Liver (tissue), 8 donors: ENCODE measurements at regions not wholly inside any gene's neighbourhood (a gene's known extent, or its start where the extent isn't known, plus 50 kb on each side); places are given as distances from the start of the nearest gene placed in this dataset.
"Not testable (repeated sequence)": the region's sequence is repeated elsewhere in the genome, so short reads cannot be mapped to it uniquely, and the experiment has no call there.

ENCODE experiments used
- DNase-seq: peaks from one replicate; pipeline ENCODE4 v3.0.0-alpha.2; 2017; ENCODE audit warnings: low spot score
- H3K27ac ChIP-seq, 2 donors: one replicate each; pipeline ENCODE4 v1.7.0; 2013; ENCODE audit warnings: inconsistent platforms in 2 of 2, low read length in 2 of 2, control low read depth in 1 of 2, low read depth in 1 of 2, mild to moderate bottlenecking in 1 of 2
- H3K27me3 ChIP-seq, 4 donors: one replicate each; pipeline versions ENCODE4 v1.6.1 to v1.7.0; 2013; ENCODE audit warnings: low read length in 3 of 4, inconsistent platforms in 1 of 4, mild to moderate bottlenecking in 1 of 4, moderate library complexity in 1 of 4; ENCODE audit not compliant: control insufficient read depth in 4 of 4, insufficient read depth in 4 of 4
- H3K36me3 ChIP-seq, 4 donors: one replicate each; pipeline versions ENCODE4 v1.6.1 to v1.7.0; 2013; ENCODE audit warnings: low read length in 3 of 4, mild to moderate bottlenecking in 3 of 4, low read depth in 1 of 4, moderate library complexity in 1 of 4; ENCODE audit not compliant: control insufficient read depth in 4 of 4, insufficient read depth in 3 of 4
- H3K4me1 ChIP-seq, 4 donors: one replicate each; pipeline versions ENCODE4 v1.6.1 to v1.7.0; 2013; ENCODE audit warnings: low read length in 3 of 4, mild to moderate bottlenecking in 3 of 4, moderate library complexity in 1 of 4; ENCODE audit not compliant: control insufficient read depth in 4 of 4, insufficient read depth in 4 of 4
- H3K4me3 ChIP-seq, 3 donors: one replicate each; pipeline versions ENCODE4 v1.6.1 to v1.7.0; 2013; ENCODE audit warnings: low read length in 3 of 3, control low read depth in 1 of 3, low read depth in 1 of 3, mild to moderate bottlenecking in 1 of 3
- H3K9ac ChIP-seq, 2 donors: one replicate each; pipeline ENCODE4 v1.7.0; 2013; ENCODE audit warnings: low read length in 2 of 2, mild to moderate bottlenecking in 2 of 2, moderate library complexity in 2 of 2, control low read depth in 1 of 2, low read depth in 1 of 2
- H3K9me3 ChIP-seq, 4 donors: one replicate each; pipeline versions ENCODE4 v1.6.1 to v1.7.0; 2013; ENCODE audit warnings: low read length in 3 of 4; ENCODE audit not compliant: control insufficient read depth in 4 of 4
- EGR1 ChIP-seq, 2 donors: IDR thresholded peaks; 2 replicates each; pipeline ENCODE4 v1.6.1; 2016 to 2018; ENCODE audit warnings: antibody characterized with exemption in 2 of 2, low read depth in 2 of 2
- FOXA1 ChIP-seq: IDR thresholded peaks from 2 replicates; pipeline ENCODE4 v1.6.1; 2016; ENCODE audit warnings: antibody characterized with exemption
- FOXA2 ChIP-seq: IDR thresholded peaks from 2 replicates; pipeline ENCODE4 v1.6.1; 2016; ENCODE audit warnings: antibody characterized with exemption
- HNF4A ChIP-seq, 2 donors: conservative IDR thresholded peaks; 2 replicates each; pipeline ENCODE4 v1.6.1; 2016; ENCODE audit warnings: antibody characterized with exemption in 2 of 2, mild to moderate bottlenecking in 2 of 2
- HNF4G ChIP-seq: IDR thresholded peaks from 2 replicates; pipeline ENCODE4 v1.6.1; 2016; ENCODE audit warnings: antibody characterized with exemption
- JUND ChIP-seq, 2 donors: IDR thresholded peaks; 2 replicates each; pipeline ENCODE4 v1.6.1; 2016; ENCODE audit warnings: antibody characterized with exemption in 2 of 2
- RAD21 ChIP-seq, 2 donors: IDR thresholded peaks; 2 replicates each; pipeline ENCODE4 v1.6.1; 2016; ENCODE audit warnings: antibody characterized with exemption in 2 of 2, mild to moderate bottlenecking in 2 of 2
- RXRA ChIP-seq, 2 donors: IDR thresholded peaks; 2 replicates each; pipeline ENCODE4 v1.6.1; 2017 to 2018; ENCODE audit warnings: antibody characterized with exemption in 2 of 2, mild to moderate bottlenecking in 1 of 2
- SP1 ChIP-seq: IDR thresholded peaks from 2 replicates; pipeline ENCODE4 v1.6.1; 2018; ENCODE audit warnings: antibody characterized with exemption, mild to moderate bottlenecking
- TAF1 ChIP-seq: conservative IDR thresholded peaks from 2 replicates; pipeline ENCODE4 v1.6.1; 2016; ENCODE audit warnings: antibody characterized with exemption, mild to moderate bottlenecking
- YY1 ChIP-seq: IDR thresholded peaks from 2 replicates; pipeline ENCODE4 v1.6.1; 2016; ENCODE audit warnings: antibody characterized with exemption, mild to moderate bottlenecking
- WGBS: extraction: QIAGEN DNeasy Blood & Tissue Kit; methylation state at CpG from one replicate; pipeline ENCODE4 v1.1.7; 2013; 5-methylcytosine and 5-hydroxymethylcytosine counted together
- TF ChIP-seq, protein P1 (sequence below): IDR thresholded peaks from 2 replicates; pipeline ENCODE4 v1.6.1; 2016; ENCODE audit warnings: antibody characterized with exemption
- TF ChIP-seq, protein P2 (sequence below): fragments of 150-350 bp; IDR thresholded peaks from 2 replicates; pipeline ENCODE4 v1.5.1; 2017; ENCODE audit warnings: improper control_type of control experiment, low read depth, low read length; ENCODE audit not compliant: missing input control
- donor health status: healthy.
- donor health status: healthy.
- donor health status: healthy.
- donor health status: healthy.
- donor health status: healthy.

DNA sequence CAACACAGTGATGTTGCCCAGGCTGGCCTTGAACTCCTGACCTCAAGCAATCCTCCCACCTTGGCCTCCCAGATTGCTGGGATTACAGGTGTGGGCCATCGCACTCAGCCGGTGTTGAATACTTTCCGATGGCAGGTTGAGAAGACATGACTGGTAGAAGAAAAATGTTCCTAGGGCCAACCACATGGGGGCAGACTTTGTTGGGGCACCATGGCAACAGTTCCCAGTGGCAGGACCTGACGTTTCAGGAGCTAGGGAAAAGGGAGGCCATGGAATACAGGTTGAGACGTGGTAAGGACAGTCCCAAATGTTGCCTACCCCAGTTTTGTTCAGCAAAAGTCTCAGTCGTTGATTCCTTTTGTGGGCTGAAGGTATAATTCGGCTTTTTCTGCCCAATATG, 134.6 kb downstream of the ASMT start:
- no peak overlapping the region for H3K4me3 ChIP-seq
- 74% methylated on average over 7 of the region's 7 CpGs for WGBS
- no peak overlapping the region for H3K27ac ChIP-seq
- peaks cover 0 to 6% (median 2%) of the 10 kb centered on the region in 4 donors for H3K27me3 ChIP-seq
- TF ChIP-seq FOXA1: no peak
- peak in 1 of 2 donors; percentile 26 for TF ChIP-seq RAD21 (IDR thresholded peaks at IDR 0.05)
- no peaks in the 10 kb centered on the region for H3K4me1 ChIP-seq
- no peak overlapping the region for H3K9ac ChIP-seq
- DNase-seq: no peak
- no peaks in the 10 kb centered on the region for H3K36me3 ChIP-seq
- peaks cover 0 to 4% (median under 1%) of the 10 kb centered on the region in 4 donors for H3K9me3 ChIP-seq

DNA sequence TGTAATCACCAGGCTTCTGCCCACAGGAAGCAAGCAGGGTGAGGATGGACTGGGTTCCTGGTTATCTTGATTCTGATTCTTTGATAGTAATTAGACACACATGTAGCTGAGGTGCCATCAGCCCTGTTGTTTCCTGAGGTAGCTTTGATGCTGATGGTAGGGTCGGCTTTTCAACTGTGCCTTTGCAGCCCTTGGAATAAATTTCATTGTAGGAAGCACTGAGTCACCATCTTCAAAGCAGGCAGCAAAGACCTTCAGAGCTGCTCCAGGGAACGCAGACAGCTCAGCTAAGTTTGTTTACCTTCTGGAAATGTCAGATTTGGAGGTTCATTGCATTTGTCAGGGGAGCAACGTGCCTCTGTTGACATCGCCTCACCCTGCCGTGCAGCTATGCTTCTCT, 135.4 kb downstream of the ASMT start:
- Histone ChIP-seq H3K9me3 (peaks cover 0 to 4% (median under 1%) of the 10 kb centered on the region in 4 donors), H3K4me3 (no peak overlapping the region), H3K27ac (no peak overlapping the region), H3K27me3 (peaks cover 0 to 6% (median 2%) of the 10 kb centered on the region in 4 donors), H3K4me1 (no peaks in the 10 kb centered on the region), H3K9ac (no peak overlapping the region), H3K36me3 (no peaks in the 10 kb centered on the region)
- WGBS: 48% methylated on average over 5 of the region's 5 CpGs
- DNase-seq: no peak
- TF ChIP-seq SP1 (no peak), HNF4G (no peak), EGR1 (IDR thresholded peaks at IDR 0.05; ENCODE audit: low read depth in 2 of 2) (no peak), JUND (IDR thresholded peaks at IDR 0.05) (no peak)

GRCh38 chrX:1751781-1752180, 136.9 kb downstream of the ASMT start:
- H3K9me3 ChIP-seq: peaks cover under 1 to 4% (median under 1%) of the 10 kb centered on the region in 4 donors
- H3K4me3 ChIP-seq: no peak overlapping the region
- H3K27ac ChIP-seq: no peak overlapping the region
- H3K9ac ChIP-seq: no peak overlapping the region
- 87% methylated on average over 5 of the region's 5 CpGs for WGBS
- no peak for DNase-seq
- H3K27me3 ChIP-seq: peaks cover 0 to 6% (median 2%) of the 10 kb centered on the region in 4 donors
- TF ChIP-seq HNF4G (no peak), SP1 (no peak), YY1 (no peak), TAF1 (no peak), RAD21 (IDR thresholded peaks at IDR 0.05) (no peak), RXRA (IDR thresholded peaks at IDR 0.05) (no peak), HNF4A (conservative IDR thresholded peaks at IDR 0.05) (no peak), FOXA2 (no peak)
- TF ChIP-seq, protein P1, sequence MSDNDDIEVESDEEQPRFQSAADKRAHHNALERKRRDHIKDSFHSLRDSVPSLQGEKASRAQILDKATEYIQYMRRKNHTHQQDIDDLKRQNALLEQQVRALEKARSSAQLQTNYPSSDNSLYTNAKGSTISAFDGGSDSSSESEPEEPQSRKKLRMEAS: no peak
- TF ChIP-seq, protein P2, sequence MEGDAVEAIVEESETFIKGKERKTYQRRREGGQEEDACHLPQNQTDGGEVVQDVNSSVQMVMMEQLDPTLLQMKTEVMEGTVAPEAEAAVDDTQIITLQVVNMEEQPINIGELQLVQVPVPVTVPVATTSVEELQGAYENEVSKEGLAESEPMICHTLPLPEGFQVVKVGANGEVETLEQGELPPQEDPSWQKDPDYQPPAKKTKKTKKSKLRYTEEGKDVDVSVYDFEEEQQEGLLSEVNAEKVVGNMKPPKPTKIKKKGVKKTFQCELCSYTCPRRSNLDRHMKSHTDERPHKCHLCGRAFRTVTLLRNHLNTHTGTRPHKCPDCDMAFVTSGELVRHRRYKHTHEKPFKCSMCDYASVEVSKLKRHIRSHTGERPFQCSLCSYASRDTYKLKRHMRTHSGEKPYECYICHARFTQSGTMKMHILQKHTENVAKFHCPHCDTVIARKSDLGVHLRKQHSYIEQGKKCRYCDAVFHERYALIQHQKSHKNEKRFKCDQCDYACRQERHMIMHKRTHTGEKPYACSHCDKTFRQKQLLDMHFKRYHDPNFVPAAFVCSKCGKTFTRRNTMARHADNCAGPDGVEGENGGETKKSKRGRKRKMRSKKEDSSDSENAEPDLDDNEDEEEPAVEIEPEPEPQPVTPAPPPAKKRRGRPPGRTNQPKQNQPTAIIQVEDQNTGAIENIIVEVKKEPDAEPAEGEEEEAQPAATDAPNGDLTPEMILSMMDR: no peak
- no peaks in the 10 kb centered on the region for H3K4me1 ChIP-seq
- H3K36me3 ChIP-seq: no peaks in the 10 kb centered on the region

- not testable (repeated sequence) for H3K9ac ChIP-seq, H3K36me3 ChIP-seq, DNase-seq, H3K9me3 ChIP-seq, H3K27me3 ChIP-seq, H3K4me3 ChIP-seq, H3K27ac ChIP-seq, H3K4me1 ChIP-seq
Observed at GRCh38 chrX:1752799-1753198, 137.9 kb downstream of the ASMT start.
